Keratinocyte (primary cell): ENCODE measurements at regions not wholly inside any gene's neighbourhood (a gene's known extent, or its start where the extent isn't known, plus 50 kb on each side); places are given as distances from the start of the nearest gene placed in this dataset.

ENCODE experiments used
- DNase-seq: peaks from one replicate; pipeline ENCODE4 v3.0.0-alpha.2; 2011; ENCODE audit warnings: low read depth, missing footprints, low spot score
- FAIRE-seq: peaks from 2 replicates; lab custom pipeline; 2011; peaks lifted over from hg19 to GRCh38; lab: Jason Lieb, UNC
- H2AFZ ChIP-seq: 2 replicates; pipeline ENCODE4 v1.6.0; 2012; ENCODE audit warnings: low read length, control low read depth, inconsistent platforms; ENCODE audit not compliant: control insufficient read depth
- H3K27ac ChIP-seq: 2 replicates; pipeline ENCODE4 v1.5.1; 2011; ENCODE audit warnings: low read length; ENCODE audit not compliant: control insufficient read depth, insufficient read depth
- H3K27me3 ChIP-seq: 3 replicates; pipeline ENCODE4 v1.6.0; 2011; ENCODE audit warnings: low read length; ENCODE audit not compliant: control insufficient read depth, insufficient read depth; ENCODE audit errors: extremely low read depth
- H3K36me3 ChIP-seq, 2 experiments: 2 replicates in 1 of 2; 3 replicates in 1 of 2; pipeline ENCODE4 v1.5.1; 2011; ENCODE audit warnings: low read length in 2 of 2, mild to moderate bottlenecking in 1 of 2; ENCODE audit not compliant: control insufficient read depth in 2 of 2, insufficient read depth in 2 of 2; ENCODE audit errors: extremely low read depth in 1 of 2
- H3K4me1 ChIP-seq: 3 replicates; pipeline ENCODE4 v1.5.1; 2011; ENCODE audit warnings: low read length; ENCODE audit not compliant: control insufficient read depth, insufficient read depth; ENCODE audit errors: extremely low read depth
- H3K4me2 ChIP-seq: 3 replicates; pipeline ENCODE4 v1.6.0; 2011; ENCODE audit warnings: low read depth, low read length; ENCODE audit not compliant: control insufficient read depth, insufficient read depth; ENCODE audit errors: extremely low read depth
- H3K4me3 ChIP-seq, 3 experiments: fragments of 200-600 bp in 1 of 3; sonication (generic) in 1 of 3; 2 replicates in 2 of 3; 3 replicates in 1 of 3; pipeline ENCODE4 v1.5.1; 2011 to 2016; ENCODE audit warnings: low read length in 3 of 3, mild to moderate bottlenecking in 3 of 3, control low read depth in 2 of 3, inconsistent platforms in 1 of 3, low read depth in 1 of 3, mixed read lengths in 1 of 3, mixed run types in 1 of 3, moderate library complexity in 1 of 3; ENCODE audit not compliant: control insufficient read depth in 2 of 3, insufficient read depth in 2 of 3; ENCODE audit errors: extremely low read depth in 1 of 3
- H3K79me2 ChIP-seq: 2 replicates; pipeline ENCODE4 v1.6.0; 2012; ENCODE audit warnings: low read length; ENCODE audit not compliant: control insufficient read depth, insufficient read depth
- H3K9ac ChIP-seq: 3 replicates; pipeline ENCODE4 v1.6.0; 2011; ENCODE audit warnings: low read length; ENCODE audit not compliant: control insufficient read depth, insufficient read depth; ENCODE audit errors: extremely low read depth
- H3K9me1 ChIP-seq: 3 replicates; pipeline ENCODE4 v1.6.0; 2011; ENCODE audit warnings: low read length; ENCODE audit not compliant: control insufficient read depth, insufficient read depth; ENCODE audit errors: extremely low read depth
- H3K9me3 ChIP-seq: 2 replicates; pipeline ENCODE4 v1.5.1; 2012; ENCODE audit warnings: low read depth, low read length; ENCODE audit not compliant: control insufficient read depth
- H4K20me1 ChIP-seq: 3 replicates; pipeline ENCODE4 v1.6.0; 2011; ENCODE audit warnings: low read length; ENCODE audit not compliant: control insufficient read depth, insufficient read depth; ENCODE audit errors: extremely low read depth
- EZH2 ChIP-seq: IDR thresholded peaks from one replicate; pipeline ENCODE4 v1.6.1; 2012; ENCODE audit warnings: inconsistent platforms, mild to moderate bottlenecking, low read length, moderate library complexity
- dilution Hi-C: fragments of 300-500 bp; cut with MboI; formaldehyde crosslinking; loops from one replicate; pipeline ENCODE4 v1.7.0; 2020; ENCODE audit warnings: low sequenced_read_pairs; ENCODE audit not compliant: extremely low pct_ligation_motif_present
- TF ChIP-seq, protein P1 (sequence below), 3 experiments: IDR thresholded peaks in 1 of 3; conservative IDR thresholded peaks in 1 of 3; optimal IDR thresholded peaks in 1 of 3; 2 replicates in 2 of 3; 3 replicates in 1 of 3; pipeline versions ENCODE3 to v1.5.1; 2011; ENCODE audit warnings: low read length in 3 of 3, mild to moderate bottlenecking in 3 of 3, moderate library complexity in 2 of 3, control low read depth in 1 of 3, inconsistent platforms in 1 of 3; ENCODE audit not compliant: insufficient read depth in 2 of 3; ENCODE audit errors: extremely low read depth in 1 of 3

- Histone ChIP-seq H3K4me2 (no peak overlapping the region), H3K27me3 (no peaks in the 10 kb centered on the region), H2AFZ (no peak overlapping the region), H4K20me1 (no peaks in the 10 kb centered on the region), H3K4me3 (no peak overlapping the region), H3K9me1 (no peaks in the 10 kb centered on the region), H3K79me2 (no peaks in the 10 kb centered on the region), H3K9me3 (no peaks in the 10 kb centered on the region), H3K27ac (no peak overlapping the region), H3K36me3 (no peaks in the 10 kb centered on the region), H3K9ac (no peak overlapping the region), H3K4me1 (no peaks in the 10 kb centered on the region)
- TF ChIP-seq, protein P1, sequence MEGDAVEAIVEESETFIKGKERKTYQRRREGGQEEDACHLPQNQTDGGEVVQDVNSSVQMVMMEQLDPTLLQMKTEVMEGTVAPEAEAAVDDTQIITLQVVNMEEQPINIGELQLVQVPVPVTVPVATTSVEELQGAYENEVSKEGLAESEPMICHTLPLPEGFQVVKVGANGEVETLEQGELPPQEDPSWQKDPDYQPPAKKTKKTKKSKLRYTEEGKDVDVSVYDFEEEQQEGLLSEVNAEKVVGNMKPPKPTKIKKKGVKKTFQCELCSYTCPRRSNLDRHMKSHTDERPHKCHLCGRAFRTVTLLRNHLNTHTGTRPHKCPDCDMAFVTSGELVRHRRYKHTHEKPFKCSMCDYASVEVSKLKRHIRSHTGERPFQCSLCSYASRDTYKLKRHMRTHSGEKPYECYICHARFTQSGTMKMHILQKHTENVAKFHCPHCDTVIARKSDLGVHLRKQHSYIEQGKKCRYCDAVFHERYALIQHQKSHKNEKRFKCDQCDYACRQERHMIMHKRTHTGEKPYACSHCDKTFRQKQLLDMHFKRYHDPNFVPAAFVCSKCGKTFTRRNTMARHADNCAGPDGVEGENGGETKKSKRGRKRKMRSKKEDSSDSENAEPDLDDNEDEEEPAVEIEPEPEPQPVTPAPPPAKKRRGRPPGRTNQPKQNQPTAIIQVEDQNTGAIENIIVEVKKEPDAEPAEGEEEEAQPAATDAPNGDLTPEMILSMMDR (optimal IDR thresholded peaks at IDR 0.05 in 1 of 3, IDR thresholded peaks at IDR 0.05 in 1 of 3, conservative IDR thresholded peaks at IDR 0.05 in 1 of 3; ENCODE audit: extremely low read depth in 1 of 3, insufficient read depth in 2 of 3, low read length in 3 of 3), result no peak
- TF ChIP-seq EZH2, result no peak
- DNase-seq, result no peak
- no peak for FAIRE-seq
- dilution Hi-C loops, result no loop called here
Observed at GRCh38 chrX:117543885-117544284, 572.7 kb downstream of the KLHL13 start.

- no peak for FAIRE-seq
- dilution Hi-C loops, result no loop called here
Observed at GRCh38 chrX:117539090-117539418, 577.6 kb downstream of the KLHL13 start.

More at GRCh38 chrX:117539090-117539418, 577.6 kb downstream of the KLHL13 start:
- no peaks in the 10 kb centered on the region for H3K9me1 ChIP-seq
- TF ChIP-seq, protein P1 (optimal IDR thresholded peaks at IDR 0.05 in 1 of 3, IDR thresholded peaks at IDR 0.05 in 1 of 3, conservative IDR thresholded peaks at IDR 0.05 in 1 of 3; ENCODE audit: extremely low read depth in 1 of 3, insufficient read depth in 2 of 3, low read length in 3 of 3), result no peak
- TF ChIP-seq EZH2, result no peak
- H3K4me2 ChIP-seq, result no peak overlapping the region
- H3K27me3 ChIP-seq, result no peaks in the 10 kb centered on the region
- no peak overlapping the region for H3K9ac ChIP-seq
- H3K27ac ChIP-seq, result no peak overlapping the region
- H4K20me1 ChIP-seq, result no peaks in the 10 kb centered on the region
- H3K36me3 ChIP-seq, result no peaks in the 10 kb centered on the region
- no peak overlapping the region for H2AFZ ChIP-seq
- no peaks in the 10 kb centered on the region for H3K9me3 ChIP-seq
- no peaks in the 10 kb centered on the region for H3K79me2 ChIP-seq
- no peak overlapping the region for H3K4me3 ChIP-seq
- H3K4me1 ChIP-seq, result no peaks in the 10 kb centered on the region
- DNase-seq, result no peak
